SK-N-SH (cell line): ENCODE measurements at regions not wholly inside any gene's neighbourhood (a gene's known extent, or its start where the extent isn't known, plus 50 kb on each side); places are given as distances from the start of the nearest gene placed in this dataset.

Source experiments
- CTCF ChIA-PET: fragments of 300-600, 350-600 bp; formaldehyde crosslinking; extraction: SDS; loops from one replicate; lab custom pipeline; 2021; lab: Yijun Ruan, JAX
- POLR2A ChIA-PET: fragments of 350-600 bp; sonication (Branson Sonifier 250); formaldehyde crosslinking; extraction: SDS; loops from one replicate; lab custom pipeline; 2020; ENCODE audit warnings: antibody characterized with exemption, inconsistent platforms; lab: Yijun Ruan, JAX
- DNase-seq: peaks from one replicate; pipeline ENCODE4 v3.0.0; 2012
- H2AFZ ChIP-seq: fragments of 200-600 bp; sonication (generic); 2 replicates; pipeline ENCODE4 v1.8.1; 2016; ENCODE audit warnings: antibody characterized with exemption, mild to moderate bottlenecking, low read depth
- H3F3A ChIP-seq: fragments of 200-600 bp; sonication (generic); replicated peaks from 2 replicates; pipeline ENCODE3; 2016; ENCODE audit warnings: antibody characterized with exemption, mild to moderate bottlenecking; ENCODE audit not compliant: insufficient read depth
- H3K27ac ChIP-seq, 2 experiments: fragments of 200-500 bp in 1 of 2; fragments of 200-600 bp in 1 of 2; sonication (Bioruptor generic) in 1 of 2; sonication (generic), shearing (Covaris generic) in 1 of 2; 2 replicates each; pipeline versions ENCODE4 v1.5.1 to v1.6.1; 2014 to 2016; ENCODE audit warnings: low read depth in 2 of 2, inconsistent platforms in 1 of 2, low read length in 1 of 2, mild to moderate bottlenecking in 1 of 2, mixed read lengths in 1 of 2
- H3K27me3 ChIP-seq: fragments of 200-600 bp; sonication (generic), shearing (Covaris generic); 2 replicates; pipeline ENCODE4 v1.6.1; 2016; ENCODE audit warnings: mixed run types; ENCODE audit not compliant: insufficient read depth
- H3K36me3 ChIP-seq, 2 experiments: fragments of 200-500 bp in 1 of 2; fragments of 200-600 bp in 1 of 2; sonication (Bioruptor generic) in 1 of 2; sonication (generic) in 1 of 2; replicated peaks in 1 of 2; 2 replicates each; pipeline versions ENCODE3 to v1.5.1; 2014 to 2016; ENCODE audit warnings: low read length in 1 of 2, mild to moderate bottlenecking in 1 of 2; ENCODE audit not compliant: insufficient read depth in 2 of 2, control insufficient read depth in 1 of 2
- H3K4me1 ChIP-seq, 2 experiments: fragments of 200-500 bp in 1 of 2; fragments of 200-600 bp in 1 of 2; sonication (Bioruptor generic) in 1 of 2; sonication (generic), shearing (Covaris generic) in 1 of 2; 2 replicates each; pipeline versions ENCODE4 v1.5.1 to v1.6.1; 2014 to 2016; ENCODE audit warnings: low read depth in 1 of 2, low read length in 1 of 2, mixed run types in 1 of 2; ENCODE audit not compliant: insufficient read depth in 2 of 2, control insufficient read depth in 1 of 2
- H3K4me2 ChIP-seq: fragments of 200-600 bp; sonication (generic), shearing (Covaris generic); 2 replicates; pipeline ENCODE4 v1.6.1; 2017; ENCODE audit warnings: mixed run types
- H3K4me3 ChIP-seq, 2 experiments: fragments of 200-500 bp in 1 of 2; fragments of 200-600 bp in 1 of 2; sonication (Bioruptor generic) in 1 of 2; sonication (generic), shearing (Covaris generic) in 1 of 2; 2 replicates each; pipeline versions ENCODE4 v1.5.1 to v1.8.1; 2014 to 2016; ENCODE audit warnings: low read depth in 2 of 2, inconsistent platforms in 1 of 2, low read length in 1 of 2, mild to moderate bottlenecking in 1 of 2, mixed read lengths in 1 of 2, moderate library complexity in 1 of 2
- H3K79me2 ChIP-seq: fragments of 200-600 bp; sonication (generic); 2 replicates; pipeline ENCODE4 v1.8.1; 2017; ENCODE audit warnings: mild to moderate bottlenecking; ENCODE audit not compliant: insufficient read depth
- H3K9ac ChIP-seq: fragments of 200-600 bp; sonication (generic); 2 replicates; pipeline ENCODE4 v1.6.1; 2017; ENCODE audit warnings: mixed run types
- H3K9me2 ChIP-seq: fragments of 200-600 bp; sonication (generic); 2 replicates; pipeline ENCODE4 v1.6.1; 2017; ENCODE audit warnings: mixed run types
- H3K9me3 ChIP-seq: fragments of 200-600 bp; sonication (generic); 2 replicates; pipeline ENCODE4 v1.6.1; 2017; ENCODE audit warnings: mixed run types, mild to moderate bottlenecking, moderate library complexity
- H4K20me1 ChIP-seq: fragments of 200-600 bp; sonication (generic); 2 replicates; pipeline ENCODE4 v1.6.1; 2017; ENCODE audit warnings: mild to moderate bottlenecking, mixed run types; ENCODE audit not compliant: insufficient read depth
- CHD2 ChIP-seq: fragments of 150-350 bp; IDR thresholded peaks from 2 replicates; pipeline ENCODE4 v1.6.1; 2018; ENCODE audit warnings: low read length; ENCODE audit not compliant: partially characterized antibody
- FOXJ3 ChIP-seq: sonication (generic); formaldehyde crosslinking; IDR thresholded peaks from 2 replicates; pipeline ENCODE4 v1.5.1; 2020; ENCODE audit warnings: mild to moderate bottlenecking, missing genetic modification reagents
- FOXM1 ChIP-seq: IDR thresholded peaks from 2 replicates; pipeline ENCODE4 v1.4.0; 2012; ENCODE audit warnings: low read depth, mild to moderate bottlenecking
- JUND ChIP-seq: IDR thresholded peaks from 2 replicates; pipeline ENCODE4 v1.4.0; 2012
- MAX ChIP-seq: IDR thresholded peaks from 2 replicates; pipeline ENCODE4 v1.4.0; 2012; ENCODE audit warnings: low read depth
- MXI1 ChIP-seq: IDR thresholded peaks from 2 replicates; pipeline ENCODE4 v1.6.1; 2012; ENCODE audit warnings: mild to moderate bottlenecking, low read depth, low read length, improper control_type of control experiment
- NFIC ChIP-seq: IDR thresholded peaks from 2 replicates; pipeline ENCODE4 v1.4.0; 2012; ENCODE audit warnings: borderline replicate concordance
- POLR2AphosphoS5 ChIP-seq: IDR thresholded peaks from 2 replicates; pipeline ENCODE4 v1.6.1; 2012; ENCODE audit warnings: low read depth, low read length
- RAD21 ChIP-seq: IDR thresholded peaks from 2 replicates; pipeline ENCODE4 v1.6.1; 2012; ENCODE audit warnings: mild to moderate bottlenecking, low read length
- RFX5 ChIP-seq: IDR thresholded peaks from 2 replicates; pipeline ENCODE4 v1.6.1; 2012; ENCODE audit warnings: mild to moderate bottlenecking, improper control_type of control experiment, low read length
- TEAD4 ChIP-seq: IDR thresholded peaks from 2 replicates; pipeline ENCODE4 v1.4.0; 2012; ENCODE audit warnings: mild to moderate bottlenecking, borderline replicate concordance; ENCODE audit not compliant: insufficient read depth
- ZBTB33 ChIP-seq: IDR thresholded peaks from 2 replicates; pipeline ENCODE4 v1.4.0; 2012; ENCODE audit warnings: low read depth, borderline replicate concordance
- WGBS: methylation state at CpG from one replicate; pipeline ENCODE4 v1.1.6; 2017; ENCODE audit warnings: low lambda C conversion rate; 5-methylcytosine and 5-hydroxymethylcytosine counted together
- TF ChIP-seq, protein P1 (sequence below): fragments of 150-350 bp; IDR thresholded peaks from 2 replicates; pipeline ENCODE4 v1.6.1; 2016; ENCODE audit warnings: mild to moderate bottlenecking, low read depth, low read length
- TF ChIP-seq, protein P2 (sequence below): fragments of 200-600 bp; sonication (generic); IDR thresholded peaks from 2 replicates; pipeline ENCODE4 v1.6.1; 2017; ENCODE audit warnings: antibody characterized with exemption, mild to moderate bottlenecking, moderate library complexity

DNA sequence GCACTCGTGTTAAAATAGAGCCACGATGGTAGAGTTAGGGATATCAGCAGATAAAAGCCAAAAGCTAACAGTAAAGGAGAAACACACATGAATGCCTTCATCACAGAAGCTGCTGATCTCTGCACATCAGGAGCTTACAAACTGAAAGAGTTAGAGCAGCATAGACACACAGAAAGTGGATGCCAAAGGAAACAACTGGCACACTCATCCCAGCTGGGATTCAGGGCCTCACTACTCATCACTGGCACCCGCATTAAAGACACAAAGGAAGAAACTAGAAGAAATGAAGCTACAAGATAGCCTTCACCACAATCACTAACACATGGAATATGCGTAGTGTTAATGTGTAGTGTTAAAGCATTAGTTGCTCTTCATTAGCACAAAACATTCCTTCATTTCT lies 156.4 kb upstream of the TBL1X start:
- CTCF ChIA-PET, result no interaction called here

DNA sequence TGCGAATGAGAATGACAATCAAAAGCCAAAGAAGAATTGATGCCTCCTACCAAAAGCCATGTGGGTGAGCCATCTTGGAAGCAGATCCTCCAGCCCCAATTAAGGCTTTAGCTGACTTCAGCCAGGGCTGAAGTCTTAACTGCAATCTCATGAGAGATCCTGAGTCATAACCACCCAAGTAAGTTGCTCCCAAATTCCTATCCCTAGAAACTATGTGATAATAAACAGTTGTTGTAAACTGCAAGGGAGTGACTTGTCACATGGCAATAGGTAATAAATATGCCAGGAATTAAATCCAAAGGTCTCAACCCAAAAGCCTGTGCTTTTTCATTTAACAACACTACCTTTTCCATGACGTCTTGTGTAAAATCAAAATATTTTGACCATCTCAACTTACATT lies 154.2 kb upstream of the TBL1X start:
- no peaks in the 10 kb centered on the region for H3K9me3 ChIP-seq
- CTCF ChIA-PET, result interaction anchor here (0.7 kb wide), 1 partner anchor 181 kb away, joined by 3 read pairs; no protein-coding TSS in a partner anchor
- H3K36me3 ChIP-seq, result no peaks in the 10 kb centered on the region
- H3K9me2 ChIP-seq, result no peaks in the 10 kb centered on the region
- no peak overlapping the region for H3K4me2 ChIP-seq
- POLR2A ChIA-PET, result no interaction called here
- no peaks in the 10 kb centered on the region for H4K20me1 ChIP-seq
- TF ChIP-seq CHD2 (no peak), MXI1 (no peak), RAD21 (no peak), FOXJ3 (no peak), FOXM1 (no peak), RFX5 (no peak), POLR2AphosphoS5 (no peak), NFIC (no peak), ZBTB33 (no peak), JUND (no peak)
- TF ChIP-seq, protein P1, sequence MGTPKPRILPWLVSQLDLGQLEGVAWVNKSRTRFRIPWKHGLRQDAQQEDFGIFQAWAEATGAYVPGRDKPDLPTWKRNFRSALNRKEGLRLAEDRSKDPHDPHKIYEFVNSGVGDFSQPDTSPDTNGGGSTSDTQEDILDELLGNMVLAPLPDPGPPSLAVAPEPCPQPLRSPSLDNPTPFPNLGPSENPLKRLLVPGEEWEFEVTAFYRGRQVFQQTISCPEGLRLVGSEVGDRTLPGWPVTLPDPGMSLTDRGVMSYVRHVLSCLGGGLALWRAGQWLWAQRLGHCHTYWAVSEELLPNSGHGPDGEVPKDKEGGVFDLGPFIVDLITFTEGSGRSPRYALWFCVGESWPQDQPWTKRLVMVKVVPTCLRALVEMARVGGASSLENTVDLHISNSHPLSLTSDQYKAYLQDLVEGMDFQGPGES, result no peak
- TF ChIP-seq, protein P2, sequence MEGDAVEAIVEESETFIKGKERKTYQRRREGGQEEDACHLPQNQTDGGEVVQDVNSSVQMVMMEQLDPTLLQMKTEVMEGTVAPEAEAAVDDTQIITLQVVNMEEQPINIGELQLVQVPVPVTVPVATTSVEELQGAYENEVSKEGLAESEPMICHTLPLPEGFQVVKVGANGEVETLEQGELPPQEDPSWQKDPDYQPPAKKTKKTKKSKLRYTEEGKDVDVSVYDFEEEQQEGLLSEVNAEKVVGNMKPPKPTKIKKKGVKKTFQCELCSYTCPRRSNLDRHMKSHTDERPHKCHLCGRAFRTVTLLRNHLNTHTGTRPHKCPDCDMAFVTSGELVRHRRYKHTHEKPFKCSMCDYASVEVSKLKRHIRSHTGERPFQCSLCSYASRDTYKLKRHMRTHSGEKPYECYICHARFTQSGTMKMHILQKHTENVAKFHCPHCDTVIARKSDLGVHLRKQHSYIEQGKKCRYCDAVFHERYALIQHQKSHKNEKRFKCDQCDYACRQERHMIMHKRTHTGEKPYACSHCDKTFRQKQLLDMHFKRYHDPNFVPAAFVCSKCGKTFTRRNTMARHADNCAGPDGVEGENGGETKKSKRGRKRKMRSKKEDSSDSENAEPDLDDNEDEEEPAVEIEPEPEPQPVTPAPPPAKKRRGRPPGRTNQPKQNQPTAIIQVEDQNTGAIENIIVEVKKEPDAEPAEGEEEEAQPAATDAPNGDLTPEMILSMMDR, result no peak
- no peaks in the 10 kb centered on the region for H3K4me1 ChIP-seq
- H2AFZ ChIP-seq, result no peak overlapping the region
- no peaks in the 10 kb centered on the region for H3K79me2 ChIP-seq
- H3K4me3 ChIP-seq, result no peak overlapping the region
- WGBS, result 21% methylated on average over 2 of the region's 2 CpGs
- no peak for DNase-seq
- no peak overlapping the region for H3K9ac ChIP-seq
- H3K27ac ChIP-seq, result no peak overlapping the region
- no peaks in the 10 kb centered on the region for H3K27me3 ChIP-seq
- H3F3A ChIP-seq, result no peaks in the 10 kb centered on the region

More for the DNA sequence above, 156.4 kb upstream of the TBL1X start:
- POLR2A ChIA-PET, result no interaction called here
- DNase-seq, result no peak
- Histone ChIP-seq H4K20me1 (no peaks in the 10 kb centered on the region), H3K9me2 (no peaks in the 10 kb centered on the region), H3K9ac (no peak overlapping the region), H3K4me2 (no peak overlapping the region), H2AFZ (no peak overlapping the region), H3F3A (no peaks in the 10 kb centered on the region), H3K27me3 (no peaks in the 10 kb centered on the region), H3K79me2 (no peaks in the 10 kb centered on the region), H3K4me3 (no peak overlapping the region), H3K4me1 (no peaks in the 10 kb centered on the region), H3K9me3 (no peaks in the 10 kb centered on the region), H3K36me3 (no peaks in the 10 kb centered on the region), H3K27ac (no peak overlapping the region)
- no peak for TF ChIP-seq TEAD4
- TF ChIP-seq JUND, result no peak
- TF ChIP-seq ZBTB33, result no peak
- TF ChIP-seq MAX, result no peak
- 28% methylated on average over 4 of the region's 4 CpGs for WGBS
